Choroid plexus epithelial cell (primary cell): ENCODE measurements at regions not wholly inside any gene's neighbourhood (a gene's known extent, or its start where the extent isn't known, plus 50 kb on each side); places are given as distances from the start of the nearest gene placed in this dataset.

Experiments
- DNase-seq: peaks from one replicate; pipeline ENCODE4 v3.0.0-alpha.2; 2010; ENCODE audit warnings: low read depth
- H3K4me3 ChIP-seq: 2 replicates; pipeline ENCODE4 v1.5.1; 2011; ENCODE audit warnings: low read depth, mild to moderate bottlenecking, control low read depth, low read length, moderate library complexity
- TF ChIP-seq, protein P1 (sequence below): conservative IDR thresholded peaks from 2 replicates; pipeline ENCODE4 v1.5.1; 2011; ENCODE audit warnings: low read depth, mild to moderate bottlenecking, control low read depth, inconsistent platforms, low read length, moderate library complexity

DNA sequence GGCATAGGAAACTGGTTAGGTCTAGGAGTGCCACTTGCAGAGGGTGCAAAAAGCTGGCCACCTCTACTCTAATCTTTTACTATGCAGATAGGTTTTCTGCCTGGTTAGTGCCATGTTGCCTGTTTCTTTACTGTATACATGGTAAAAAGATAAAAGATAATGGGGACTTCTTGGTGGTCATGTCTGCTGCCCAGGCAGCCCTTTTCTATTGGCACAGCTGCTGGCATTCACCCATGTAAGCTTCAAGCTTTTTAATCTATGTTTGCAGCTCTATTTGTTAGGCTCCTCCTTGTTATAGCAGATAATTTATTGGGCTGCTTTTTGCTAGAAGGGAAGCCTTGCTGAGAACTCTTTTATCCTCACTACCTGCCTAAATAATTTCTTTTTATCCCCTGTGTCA is 74.0 kb upstream of the KDM5D start:
- TF ChIP-seq, protein P1, sequence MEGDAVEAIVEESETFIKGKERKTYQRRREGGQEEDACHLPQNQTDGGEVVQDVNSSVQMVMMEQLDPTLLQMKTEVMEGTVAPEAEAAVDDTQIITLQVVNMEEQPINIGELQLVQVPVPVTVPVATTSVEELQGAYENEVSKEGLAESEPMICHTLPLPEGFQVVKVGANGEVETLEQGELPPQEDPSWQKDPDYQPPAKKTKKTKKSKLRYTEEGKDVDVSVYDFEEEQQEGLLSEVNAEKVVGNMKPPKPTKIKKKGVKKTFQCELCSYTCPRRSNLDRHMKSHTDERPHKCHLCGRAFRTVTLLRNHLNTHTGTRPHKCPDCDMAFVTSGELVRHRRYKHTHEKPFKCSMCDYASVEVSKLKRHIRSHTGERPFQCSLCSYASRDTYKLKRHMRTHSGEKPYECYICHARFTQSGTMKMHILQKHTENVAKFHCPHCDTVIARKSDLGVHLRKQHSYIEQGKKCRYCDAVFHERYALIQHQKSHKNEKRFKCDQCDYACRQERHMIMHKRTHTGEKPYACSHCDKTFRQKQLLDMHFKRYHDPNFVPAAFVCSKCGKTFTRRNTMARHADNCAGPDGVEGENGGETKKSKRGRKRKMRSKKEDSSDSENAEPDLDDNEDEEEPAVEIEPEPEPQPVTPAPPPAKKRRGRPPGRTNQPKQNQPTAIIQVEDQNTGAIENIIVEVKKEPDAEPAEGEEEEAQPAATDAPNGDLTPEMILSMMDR: no peak
- no peak overlapping the region for H3K4me3 ChIP-seq

DNA sequence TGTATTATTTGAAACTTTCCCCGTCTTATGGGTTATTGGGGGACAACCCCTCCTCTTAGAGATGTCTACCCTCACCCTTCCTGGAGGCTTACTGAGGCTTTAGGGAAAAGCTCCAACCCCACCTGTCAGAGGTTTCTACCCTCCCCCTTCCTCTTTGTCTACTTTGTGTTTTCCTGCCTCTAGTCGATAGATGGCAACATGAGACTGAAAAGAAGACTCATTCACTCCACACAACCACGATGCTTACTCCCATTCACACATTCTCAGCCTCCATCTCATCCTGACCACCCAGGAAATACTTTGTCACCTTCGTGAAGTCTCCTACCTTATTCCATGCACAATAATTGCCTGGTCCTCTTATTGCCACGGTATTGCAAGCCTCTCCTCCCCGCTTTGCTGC is 72.4 kb upstream of the KDM5D start:
- H3K4me3 ChIP-seq: no peak overlapping the region
- TF ChIP-seq, protein P1: no peak
- DNase-seq: peak; percentile 0

More for the DNA sequence above, 74.0 kb upstream of the KDM5D start:
- no peak for DNase-seq

DNA sequence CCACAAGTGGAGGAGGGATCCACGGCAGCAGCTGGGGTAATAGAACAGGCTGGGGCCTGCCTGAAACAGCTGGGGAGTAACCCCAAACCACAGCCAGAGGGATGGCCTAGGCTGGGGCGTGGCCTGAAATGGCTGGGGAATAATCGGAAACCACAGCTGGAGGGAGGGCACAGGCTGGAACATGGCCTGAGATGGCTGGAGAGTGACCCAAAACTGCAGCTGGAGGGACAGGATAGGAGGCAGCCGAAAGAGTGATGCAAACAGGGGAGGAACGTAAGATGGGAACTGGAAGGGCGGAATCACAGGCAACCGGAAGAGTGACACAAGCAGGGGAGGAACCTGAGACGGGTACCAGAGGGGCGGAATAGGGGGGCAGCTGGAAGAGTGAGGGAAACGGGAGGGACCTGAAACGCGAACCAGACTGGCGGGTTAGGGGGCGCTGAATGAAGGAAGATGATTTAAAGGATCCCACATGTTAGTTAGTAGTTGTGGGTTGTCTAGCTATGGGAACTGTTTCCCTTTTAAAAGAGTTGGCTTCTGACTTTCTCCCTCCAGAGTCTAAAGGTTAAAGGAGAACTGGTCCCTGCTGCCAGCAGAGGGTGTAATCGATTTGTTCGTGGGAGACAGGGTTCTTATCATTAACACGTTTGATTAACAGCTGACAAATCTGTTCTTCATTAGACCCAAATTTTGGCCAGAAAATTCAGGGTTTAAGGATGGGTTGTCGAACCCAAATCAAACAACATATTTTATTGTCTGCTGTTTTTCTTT is 71.7 kb upstream of the KDM5D start:
- TF ChIP-seq, protein P1: no peak
- H3K4me3 ChIP-seq: no peak overlapping the region
- no peak for DNase-seq
